ENCODE measurements at regions not wholly inside any gene's neighbourhood (a gene's known extent, or its start where the extent isn't known, plus 50 kb on each side); places are given as distances from the start of the nearest gene placed in this dataset.

- Histone ChIP-seq H3K9me2 (replicated peaks; ENCODE audit: insufficient read depth) (no peaks in the 10 kb centered on the region), H3K79me2 (no peaks in the 10 kb centered on the region), H3K36me3 (replicated peaks; ENCODE audit: insufficient read depth, low read depth) (no peaks in the 10 kb centered on the region), H3K27me3 (no peaks in the 10 kb centered on the region), H3K4me3 (no peak overlapping the region), H3K9me3 (ENCODE audit: low read depth) (no peaks in the 10 kb centered on the region), H3K4me2 (no peak overlapping the region), H3K4me1 (ENCODE audit: insufficient read depth) (no peaks in the 10 kb centered on the region), H2AFZ (no peak overlapping the region), H4K20me1 (ENCODE audit: insufficient read depth, poor library complexity, severe bottlenecking) (no peaks in the 10 kb centered on the region), H3K27ac (no peak overlapping the region)
- WGBS (ENCODE audit: low lambda C conversion rate, missing lambda C conversion rate): 62% methylated on average over 1 of the region's 1 CpG
- no peak for TF ChIP-seq CTCF (IDR thresholded peaks at IDR 0.05; ENCODE audit: poor library complexity)
- TF ChIP-seq EZH2 (IDR thresholded peaks at IDR 0.05; ENCODE audit: borderline replicate concordance): no peak
- no peak for TF ChIP-seq EZH2phosphoT487 (IDR thresholded peaks at IDR 0.05; ENCODE audit: low read depth, severe bottlenecking, unreplicated experiment)
- DNase-seq (ENCODE audit: low spot score): no peak
These were observed 326.6 kb upstream of the KLF6 start for GRCh38 chr10:4111643-4112042.

- Histone ChIP-seq H3K79me2 (no peaks in the 10 kb centered on the region), H3K9me3 (ENCODE audit: low read depth) (no peaks in the 10 kb centered on the region), H3K9me2 (replicated peaks; ENCODE audit: insufficient read depth) (no peaks in the 10 kb centered on the region), H3K27ac (no peak overlapping the region), H3K4me2 (no peak overlapping the region), H3K4me3 (no peak overlapping the region), H3K4me1 (ENCODE audit: insufficient read depth) (no peaks in the 10 kb centered on the region), H4K20me1 (ENCODE audit: insufficient read depth, poor library complexity, severe bottlenecking) (no peaks in the 10 kb centered on the region), H2AFZ (no peak overlapping the region), H3K36me3 (replicated peaks; ENCODE audit: insufficient read depth, low read depth) (no peaks in the 10 kb centered on the region), H3K27me3 (no peaks in the 10 kb centered on the region)
- no peak for DNase-seq (ENCODE audit: low spot score)
- no peak for TF ChIP-seq EZH2 (IDR thresholded peaks at IDR 0.05; ENCODE audit: borderline replicate concordance)
- no peak for TF ChIP-seq EZH2phosphoT487 (IDR thresholded peaks at IDR 0.05; ENCODE audit: low read depth, severe bottlenecking, unreplicated experiment)
- no peak for TF ChIP-seq CTCF (IDR thresholded peaks at IDR 0.05; ENCODE audit: poor library complexity)
- 93% methylated on average over 3 of the region's 3 CpGs for WGBS (ENCODE audit: low lambda C conversion rate, missing lambda C conversion rate)
These were observed 324.5 kb upstream of the KLF6 start for GRCh38 chr10:4109469-4109868.

GRCh38 chr10:4108693-4109092 is 323.7 kb upstream of the KLF6 start:
- 90% methylated on average over 4 of the region's 4 CpGs for WGBS (ENCODE audit: low lambda C conversion rate, missing lambda C conversion rate)
- H3K4me2 ChIP-seq: no peak overlapping the region
- H3K36me3 ChIP-seq (replicated peaks; ENCODE audit: insufficient read depth, low read depth): no peaks in the 10 kb centered on the region
- no peaks in the 10 kb centered on the region for H3K4me1 ChIP-seq (ENCODE audit: insufficient read depth)
- H3K79me2 ChIP-seq: no peaks in the 10 kb centered on the region
- no peak overlapping the region for H2AFZ ChIP-seq
- no peak for DNase-seq (ENCODE audit: low spot score)
- no peaks in the 10 kb centered on the region for H3K9me2 ChIP-seq (replicated peaks; ENCODE audit: insufficient read depth)
- H3K27me3 ChIP-seq: no peaks in the 10 kb centered on the region
- H3K27ac ChIP-seq: no peak overlapping the region
- TF ChIP-seq EZH2 (IDR thresholded peaks at IDR 0.05; ENCODE audit: borderline replicate concordance): no peak
- TF ChIP-seq CTCF (IDR thresholded peaks at IDR 0.05; ENCODE audit: poor library complexity): no peak
- TF ChIP-seq EZH2phosphoT487 (IDR thresholded peaks at IDR 0.05; ENCODE audit: low read depth, severe bottlenecking, unreplicated experiment): no peak
- no peak overlapping the region for H3K4me3 ChIP-seq
- H3K9me3 ChIP-seq (ENCODE audit: low read depth): no peaks in the 10 kb centered on the region
- no peaks in the 10 kb centered on the region for H4K20me1 ChIP-seq (ENCODE audit: insufficient read depth, poor library complexity, severe bottlenecking)

DNA sequence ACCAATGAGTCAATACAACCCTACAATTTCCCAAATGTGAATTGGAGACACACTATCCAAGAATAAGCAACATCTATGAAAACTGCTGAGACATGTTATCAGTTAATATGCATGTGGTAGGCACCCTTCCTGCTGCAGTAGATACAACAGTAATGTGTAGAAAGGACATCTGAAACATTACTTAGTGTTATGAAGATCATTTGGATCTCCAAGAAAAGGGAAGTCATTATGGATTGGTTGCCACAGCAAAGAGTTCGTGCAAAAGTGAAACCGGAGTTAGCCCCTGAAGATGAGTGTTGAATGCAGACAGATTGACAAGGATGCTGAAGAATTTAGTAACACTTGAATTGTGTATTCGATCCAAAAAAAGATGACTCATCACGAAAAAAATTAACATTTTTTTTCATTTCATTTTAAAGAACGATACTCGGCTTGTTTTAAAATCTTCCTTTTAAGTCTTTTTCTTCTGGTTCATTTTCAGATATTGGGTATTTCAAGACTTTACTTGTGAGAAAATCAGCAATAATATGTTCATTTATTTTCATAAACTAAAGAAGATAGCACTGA is 322.4 kb upstream of the KLF6 start:
- TF ChIP-seq EZH2 (IDR thresholded peaks at IDR 0.05; ENCODE audit: borderline replicate concordance): no peak
- TF ChIP-seq CTCF (IDR thresholded peaks at IDR 0.05; ENCODE audit: poor library complexity): no peak
- no peak for TF ChIP-seq EZH2phosphoT487 (IDR thresholded peaks at IDR 0.05; ENCODE audit: low read depth, severe bottlenecking, unreplicated experiment)
- no peaks in the 10 kb centered on the region for H3K79me2 ChIP-seq
- no peak overlapping the region for H3K4me2 ChIP-seq
- H3K9me3 ChIP-seq (ENCODE audit: low read depth): no peaks in the 10 kb centered on the region
- no peaks in the 10 kb centered on the region for H4K20me1 ChIP-seq (ENCODE audit: insufficient read depth, poor library complexity, severe bottlenecking)
- H3K4me1 ChIP-seq (ENCODE audit: insufficient read depth): no peaks in the 10 kb centered on the region
- no peak overlapping the region for H3K4me3 ChIP-seq
- H3K27ac ChIP-seq: no peak overlapping the region
- no peaks in the 10 kb centered on the region for H3K27me3 ChIP-seq
- H3K36me3 ChIP-seq (replicated peaks; ENCODE audit: insufficient read depth, low read depth): no peaks in the 10 kb centered on the region
- WGBS (ENCODE audit: low lambda C conversion rate, missing lambda C conversion rate): 97% methylated on average over 6 of the region's 6 CpGs
- no peaks in the 10 kb centered on the region for H3K9me2 ChIP-seq (replicated peaks; ENCODE audit: insufficient read depth)
- H2AFZ ChIP-seq: no peak overlapping the region
- DNase-seq (ENCODE audit: low spot score): no peak
